Neuronal stem cell (in vitro differentiated cells): ENCODE measurements at regions not wholly inside any gene's neighbourhood (a gene's known extent, or its start where the extent isn't known, plus 50 kb on each side); places are given as distances from the start of the nearest gene placed in this dataset.

Source experiments
- DNase-seq: peaks from one replicate; pipeline ENCODE4 v3.0.0-alpha.2; 2013; ENCODE audit warnings: low spot score
- H2AFZ ChIP-seq: one replicate; pipeline ENCODE4 v1.6.1; 2013; ENCODE audit warnings: mild to moderate bottlenecking, low read length, inconsistent platforms
- H2AK5ac ChIP-seq: 2 replicates; pipeline ENCODE4 v1.6.1; 2013; ENCODE audit warnings: low read depth, mild to moderate bottlenecking, inconsistent platforms, low read length, moderate library complexity, mixed read lengths
- H2BK120ac ChIP-seq: 2 replicates; pipeline ENCODE4 v1.6.1; 2013; ENCODE audit warnings: low read depth, mild to moderate bottlenecking, inconsistent platforms, low read length, moderate library complexity, mixed read lengths
- H2BK12ac ChIP-seq: one replicate; pipeline ENCODE4 v1.6.1; 2013; ENCODE audit warnings: low read length, inconsistent platforms
- H2BK15ac ChIP-seq: 2 replicates; pipeline ENCODE4 v1.6.1; 2013; ENCODE audit warnings: mild to moderate bottlenecking, low read length, inconsistent platforms, mixed read lengths
- H2BK5ac ChIP-seq: one replicate; pipeline ENCODE4 v1.6.1; 2013; ENCODE audit warnings: inconsistent platforms, mild to moderate bottlenecking, low read length, moderate library complexity
- H3K14ac ChIP-seq: one replicate; pipeline ENCODE4 v1.6.1; 2013; ENCODE audit warnings: low read length, inconsistent platforms
- H3K18ac ChIP-seq: 2 replicates; pipeline ENCODE4 v1.6.1; 2013; ENCODE audit warnings: low read length, inconsistent platforms
- H3K23ac ChIP-seq: 2 replicates; pipeline ENCODE4 v1.6.1; 2013; ENCODE audit warnings: low read depth, mild to moderate bottlenecking, mixed read lengths, low read length, inconsistent platforms; ENCODE audit not compliant: poor library complexity
- H3K27ac ChIP-seq: replicated peaks from 3 replicates; pipeline ENCODE4 v1.5.1; 2013; ENCODE audit warnings: low read length, inconsistent platforms
- H3K27me3 ChIP-seq, 3 experiments: 2 replicates each; pipeline ENCODE4 v1.6.1; 2013; ENCODE audit warnings: low read length in 3 of 3, mild to moderate bottlenecking in 2 of 3, inconsistent platforms in 1 of 3, low read depth in 1 of 3, mixed read lengths in 1 of 3, moderate library complexity in 1 of 3; ENCODE audit not compliant: control insufficient read depth in 3 of 3, insufficient read depth in 3 of 3
- H3K36me3 ChIP-seq, 2 donors: replicated peaks in 1 of 2; 2 replicates each; pipeline ENCODE4 v1.6.1; 2013; ENCODE audit warnings: low read length in 2 of 2; ENCODE audit not compliant: control insufficient read depth in 2 of 2, insufficient read depth in 2 of 2
- H3K4ac ChIP-seq: 2 replicates; pipeline ENCODE4 v1.6.1; 2013; ENCODE audit warnings: inconsistent platforms, mild to moderate bottlenecking, low read length, moderate library complexity
- H3K4me1 ChIP-seq, 2 donors: 1 replicate in 1 of 2; 2 replicates in 1 of 2; pipeline ENCODE4 v1.6.1; 2013; ENCODE audit warnings: low read length in 2 of 2, low read depth in 1 of 2; ENCODE audit not compliant: control insufficient read depth in 2 of 2, insufficient read depth in 1 of 2
- H3K4me2 ChIP-seq: one replicate; pipeline ENCODE4 v1.6.1; 2013; ENCODE audit warnings: mild to moderate bottlenecking, low read length, inconsistent platforms; ENCODE audit not compliant: insufficient read depth, poor library complexity, severe bottlenecking
- H3K4me3 ChIP-seq, 2 donors: 2 replicates each; pipeline ENCODE4 v1.5.1; 2013; ENCODE audit warnings: low read length in 2 of 2, mild to moderate bottlenecking in 2 of 2, inconsistent platforms in 1 of 2, moderate library complexity in 1 of 2
- H3K79me1 ChIP-seq: one replicate; pipeline ENCODE4 v1.6.1; 2013; ENCODE audit warnings: low read depth, mild to moderate bottlenecking, inconsistent platforms, low read length, moderate library complexity
- H3K9ac ChIP-seq: one replicate; pipeline ENCODE4 v1.6.1; 2013; ENCODE audit warnings: mild to moderate bottlenecking, low read depth, low read length, inconsistent platforms; ENCODE audit not compliant: poor library complexity
- H3K9me3 ChIP-seq, 2 donors: replicated peaks in 1 of 2; 2 replicates each; pipeline versions ENCODE3 to v1.6.1; 2013; ENCODE audit warnings: low read length in 2 of 2, mild to moderate bottlenecking in 2 of 2, inconsistent platforms in 1 of 2, low read depth in 1 of 2, mixed read lengths in 1 of 2, moderate library complexity in 1 of 2; ENCODE audit not compliant: control insufficient read depth in 2 of 2, insufficient read depth in 1 of 2
- H4K8ac ChIP-seq: one replicate; pipeline ENCODE4 v1.6.1; 2013; ENCODE audit warnings: low read depth, mild to moderate bottlenecking, inconsistent platforms, low read length, moderate library complexity
- H4K91ac ChIP-seq: one replicate; pipeline ENCODE4 v1.6.1; 2013; ENCODE audit warnings: low read length, low read depth, mild to moderate bottlenecking, inconsistent platforms; ENCODE audit not compliant: poor library complexity
- WGBS, 2 donors: extraction: QIAGEN DNeasy Blood & Tissue Kit; methylation state at CpG; one replicate each; pipeline ENCODE4 v1.1.7; 2013; ENCODE audit warnings: missing lambda C conversion rate in 2 of 2, mixed read lengths in 1 of 2; ENCODE audit not compliant: insufficient read length in 2 of 2, insufficient replicate concordance in 1 of 2; ENCODE audit errors: extremely low coverage in 2 of 2; 5-methylcytosine and 5-hydroxymethylcytosine counted together

- Histone ChIP-seq H3K36me3 (no peaks in the 10 kb centered on the region), H4K8ac (no peak overlapping the region), H2BK5ac (no peak overlapping the region), H2BK12ac (no peak overlapping the region), H3K18ac (no peak overlapping the region), H4K91ac (no peak overlapping the region), H2BK15ac (no peak overlapping the region), H3K27ac (no peak overlapping the region), H3K23ac (no peak overlapping the region), H3K79me1 (no peaks in the 10 kb centered on the region), H2AK5ac (no peak overlapping the region), H3K4ac (no peak overlapping the region), H3K9ac (no peak overlapping the region), H3K4me3 (no peak overlapping the region), H3K14ac (no peak overlapping the region), H2BK120ac (no peak overlapping the region), H3K27me3 (no peaks in the 10 kb centered on the region), H3K9me3 (no peaks in the 10 kb centered on the region), H3K4me1 (no peaks in the 10 kb centered on the region), H2AFZ (no peak overlapping the region), H3K4me2 (no peak overlapping the region)
- DNase-seq = no peak
- no CpG with 5 or more reads among the region's 4 CpGs for WGBS, 2 donors
Observed at GRCh38 chr3:81033684-81034083, 727.8 kb downstream of the GBE1 start.

GRCh38 chr3:81033185-81033584 is 728.3 kb downstream of the GBE1 start:
- no peak overlapping the region for H3K4me3 ChIP-seq
- no peaks in the 10 kb centered on the region for H3K9me3 ChIP-seq
- H2BK15ac ChIP-seq = no peak overlapping the region
- H4K91ac ChIP-seq = no peak overlapping the region
- H4K8ac ChIP-seq = no peak overlapping the region
- H2BK12ac ChIP-seq = no peak overlapping the region
- H3K23ac ChIP-seq = no peak overlapping the region
- H3K18ac ChIP-seq = no peak overlapping the region
- H3K27ac ChIP-seq = no peak overlapping the region
- no peak overlapping the region for H3K9ac ChIP-seq
- H2BK5ac ChIP-seq = no peak overlapping the region
- H3K4me2 ChIP-seq = no peak overlapping the region
- no peak overlapping the region for H2AFZ ChIP-seq
- no peaks in the 10 kb centered on the region for H3K36me3 ChIP-seq
- WGBS, 2 donors = no CpG with 5 or more reads among the region's 2 CpGs
- H3K27me3 ChIP-seq = no peaks in the 10 kb centered on the region
- H3K79me1 ChIP-seq = no peaks in the 10 kb centered on the region
- H3K14ac ChIP-seq = no peak overlapping the region
- DNase-seq = no peak
- no peak overlapping the region for H2BK120ac ChIP-seq
- no peaks in the 10 kb centered on the region for H3K4me1 ChIP-seq
- H2AK5ac ChIP-seq = no peak overlapping the region
- no peak overlapping the region for H3K4ac ChIP-seq

- no peaks in the 10 kb centered on the region for H3K36me3 ChIP-seq
- no peak overlapping the region for H2AFZ ChIP-seq
- no peak overlapping the region for H4K91ac ChIP-seq
- no peaks in the 10 kb centered on the region for H3K79me1 ChIP-seq
- H3K4me3 ChIP-seq = no peak overlapping the region
- no peaks in the 10 kb centered on the region for H3K9me3 ChIP-seq
- no peak overlapping the region for H3K4ac ChIP-seq
- no peak overlapping the region for H2AK5ac ChIP-seq
- no peak overlapping the region for H3K14ac ChIP-seq
- no peak overlapping the region for H2BK15ac ChIP-seq
- WGBS, 2 donors = no CpG with 5 or more reads among the region's 2 CpGs
- no peak overlapping the region for H3K23ac ChIP-seq
- H3K27me3 ChIP-seq = no peaks in the 10 kb centered on the region
- no peak overlapping the region for H3K18ac ChIP-seq
- no peak for DNase-seq
- no peaks in the 10 kb centered on the region for H3K4me1 ChIP-seq
- H3K9ac ChIP-seq = no peak overlapping the region
- no peak overlapping the region for H2BK120ac ChIP-seq
- H3K27ac ChIP-seq = no peak overlapping the region
- H2BK12ac ChIP-seq = no peak overlapping the region
- no peak overlapping the region for H3K4me2 ChIP-seq
- no peak overlapping the region for H2BK5ac ChIP-seq
- H4K8ac ChIP-seq = no peak overlapping the region
Observed at GRCh38 chr3:81029861-81030260, 731.6 kb downstream of the GBE1 start.

GRCh38 chr3:81027344-81027743 is 734.1 kb downstream of the GBE1 start:
- H2BK12ac ChIP-seq = no peak overlapping the region
- no peak overlapping the region for H3K9ac ChIP-seq
- no peak overlapping the region for H2BK5ac ChIP-seq
- H3K4me2 ChIP-seq = no peak overlapping the region
- H3K27me3 ChIP-seq = no peaks in the 10 kb centered on the region
- no CpG with 5 or more reads among the region's 1 CpG for WGBS, 2 donors
- H4K91ac ChIP-seq = no peak overlapping the region
- no peak overlapping the region for H2AK5ac ChIP-seq
- H3K36me3 ChIP-seq = no peaks in the 10 kb centered on the region
- no peaks in the 10 kb centered on the region for H3K9me3 ChIP-seq
- no peak overlapping the region for H4K8ac ChIP-seq
- no peaks in the 10 kb centered on the region for H3K79me1 ChIP-seq
- H2AFZ ChIP-seq = no peak overlapping the region
- no peak overlapping the region for H2BK120ac ChIP-seq
- no peak overlapping the region for H3K14ac ChIP-seq
- no peak overlapping the region for H3K23ac ChIP-seq
- no peak overlapping the region for H3K4me3 ChIP-seq
- H3K18ac ChIP-seq = no peak overlapping the region
- H3K27ac ChIP-seq = no peak overlapping the region
- H3K4me1 ChIP-seq = no peaks in the 10 kb centered on the region
- no peak overlapping the region for H3K4ac ChIP-seq
- DNase-seq = no peak
- H2BK15ac ChIP-seq = no peak overlapping the region
